AG09309 (cell line): ENCODE measurements at regions not wholly inside any gene's neighbourhood (a gene's known extent, or its start where the extent isn't known, plus 50 kb on each side); places are given as distances from the start of the nearest gene placed in this dataset.

Source experiments
- DNase-seq: peaks from one replicate; pipeline ENCODE4 v3.0.0-alpha.2; 2010; ENCODE audit warnings: low read depth
- H3K4me3 ChIP-seq: 2 replicates; pipeline ENCODE4 v1.5.1; 2011; ENCODE audit warnings: mild to moderate bottlenecking, low read depth, low read length, moderate library complexity; ENCODE audit not compliant: control insufficient read depth
- CTCF ChIP-seq: IDR thresholded peaks from 2 replicates; pipeline ENCODE4 v1.5.1; 2011; ENCODE audit warnings: mild to moderate bottlenecking, low read depth, low read length, inconsistent platforms; ENCODE audit not compliant: insufficient read depth, control insufficient read depth; ENCODE audit errors: missing control alignments

- no peak for TF ChIP-seq CTCF
- no peak for DNase-seq
- no peak overlapping the region for H3K4me3 ChIP-seq
Measured at GRCh38 chr12:111257435-111257902, 111.4 kb downstream of the PHETA1 start.

GRCh38 chr12:111256629-111257434 is 112.1 kb downstream of the PHETA1 start:
- no peak overlapping the region for H3K4me3 ChIP-seq
- DNase-seq, result no peak
- TF ChIP-seq CTCF, result no peak

GRCh38 chr12:111255261-111255660 is 113.6 kb downstream of the PHETA1 start:
- TF ChIP-seq CTCF, result no peak
- DNase-seq, result no peak
- H3K4me3 ChIP-seq, result no peak overlapping the region

- no peak for DNase-seq
- no peak overlapping the region for H3K4me3 ChIP-seq
- no peak for TF ChIP-seq CTCF
Measured at GRCh38 chr12:111254106-111254505, 114.8 kb downstream of the PHETA1 start.

- no peak overlapping the region for H3K4me3 ChIP-seq
- DNase-seq, result no peak
- no peak for TF ChIP-seq CTCF
Measured at GRCh38 chr12:111253213-111253612, 115.7 kb downstream of the PHETA1 start.

- no peak for TF ChIP-seq CTCF
- no peak for DNase-seq
- no peak overlapping the region for H3K4me3 ChIP-seq
Measured at GRCh38 chr12:111251787-111252186, 117.1 kb downstream of the PHETA1 start.
